ENCODE measurements at regions not wholly inside any gene's neighbourhood (a gene's known extent, or its start where the extent isn't known, plus 50 kb on each side); places are given as distances from the start of the nearest gene placed in this dataset.
"Not testable (repeated sequence)": the region's sequence is repeated elsewhere in the genome, so short reads cannot be mapped to it uniquely, and the experiment has no call there.

DNA sequence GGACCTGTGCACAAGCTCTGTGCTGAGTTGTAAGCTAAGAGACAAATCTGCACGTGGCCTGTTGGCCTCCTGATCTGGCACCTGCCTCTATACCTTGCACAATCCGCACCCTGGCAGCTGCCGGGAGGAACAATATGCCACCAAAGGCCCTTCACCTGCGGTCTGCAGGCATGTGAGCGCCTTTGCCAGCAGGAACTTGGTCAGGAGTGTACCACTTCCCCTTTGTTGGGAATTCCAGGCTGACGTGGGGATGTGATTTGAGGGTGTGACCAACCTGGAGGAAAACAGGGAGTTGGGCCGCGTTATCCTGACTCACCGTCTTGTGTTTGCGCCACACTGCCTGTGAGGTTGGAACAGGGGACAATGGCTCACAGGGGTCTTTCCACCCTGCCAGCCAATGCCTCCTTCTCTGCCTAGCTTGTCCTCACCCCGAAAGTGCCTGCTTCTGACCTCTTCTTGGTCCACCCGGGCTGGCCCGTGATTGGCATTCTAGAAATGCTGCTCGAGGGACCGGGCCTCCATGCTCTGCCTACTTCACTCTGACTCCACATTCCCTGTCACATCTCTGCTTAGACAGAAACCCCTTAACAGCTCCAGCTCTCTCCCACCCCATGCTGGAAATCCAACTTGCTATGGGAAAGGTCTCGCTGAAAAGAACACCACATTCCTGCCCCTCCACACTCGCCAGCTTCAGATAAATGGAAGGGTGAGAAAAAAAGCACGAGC lies 67.1 kb upstream of the MAP4K4 start:
- ATAC-seq (ENCODE audit: insufficient number of reproducible peaks, low FRiP score, low read depth) (no peak), DNase-seq (ENCODE audit: low spot score) (no peak)
- Histone ChIP-seq H3K4me1 (ENCODE audit: control insufficient read depth in 1 of 2, low read depth in 2 of 2) (no peaks in the 10 kb centered on the region), H3K36me3 (no peaks in the 10 kb centered on the region), H3K27me3 (replicated peaks; ENCODE audit: insufficient read depth) (no peaks in the 10 kb centered on the region), H3K4me3 (no peak overlapping the region), H3K27ac (no peak overlapping the region), H3K9me3 (no peaks in the 10 kb centered on the region)
- TF ChIP-seq, protein P1, sequence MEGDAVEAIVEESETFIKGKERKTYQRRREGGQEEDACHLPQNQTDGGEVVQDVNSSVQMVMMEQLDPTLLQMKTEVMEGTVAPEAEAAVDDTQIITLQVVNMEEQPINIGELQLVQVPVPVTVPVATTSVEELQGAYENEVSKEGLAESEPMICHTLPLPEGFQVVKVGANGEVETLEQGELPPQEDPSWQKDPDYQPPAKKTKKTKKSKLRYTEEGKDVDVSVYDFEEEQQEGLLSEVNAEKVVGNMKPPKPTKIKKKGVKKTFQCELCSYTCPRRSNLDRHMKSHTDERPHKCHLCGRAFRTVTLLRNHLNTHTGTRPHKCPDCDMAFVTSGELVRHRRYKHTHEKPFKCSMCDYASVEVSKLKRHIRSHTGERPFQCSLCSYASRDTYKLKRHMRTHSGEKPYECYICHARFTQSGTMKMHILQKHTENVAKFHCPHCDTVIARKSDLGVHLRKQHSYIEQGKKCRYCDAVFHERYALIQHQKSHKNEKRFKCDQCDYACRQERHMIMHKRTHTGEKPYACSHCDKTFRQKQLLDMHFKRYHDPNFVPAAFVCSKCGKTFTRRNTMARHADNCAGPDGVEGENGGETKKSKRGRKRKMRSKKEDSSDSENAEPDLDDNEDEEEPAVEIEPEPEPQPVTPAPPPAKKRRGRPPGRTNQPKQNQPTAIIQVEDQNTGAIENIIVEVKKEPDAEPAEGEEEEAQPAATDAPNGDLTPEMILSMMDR (IDR thresholded peaks at IDR 0.05): no peak

- Histone ChIP-seq H3K36me3 (no peaks in the 10 kb centered on the region), H3K27me3 (replicated peaks; ENCODE audit: insufficient read depth) (no peaks in the 10 kb centered on the region), H3K27ac (no peak overlapping the region), H3K9me3 (no peaks in the 10 kb centered on the region), H3K4me3 (no peak overlapping the region), H3K4me1 (ENCODE audit: control insufficient read depth in 1 of 2, low read depth in 2 of 2) (no peaks in the 10 kb centered on the region)
- DNase-seq (ENCODE audit: low spot score) (no peak), ATAC-seq (ENCODE audit: insufficient number of reproducible peaks, low FRiP score, low read depth) (no peak)
- TF ChIP-seq, protein P1 (IDR thresholded peaks at IDR 0.05): no peak
Observed at GRCh38 chr2:101628030-101628392, 69.5 kb upstream of the MAP4K4 start.

DNA sequence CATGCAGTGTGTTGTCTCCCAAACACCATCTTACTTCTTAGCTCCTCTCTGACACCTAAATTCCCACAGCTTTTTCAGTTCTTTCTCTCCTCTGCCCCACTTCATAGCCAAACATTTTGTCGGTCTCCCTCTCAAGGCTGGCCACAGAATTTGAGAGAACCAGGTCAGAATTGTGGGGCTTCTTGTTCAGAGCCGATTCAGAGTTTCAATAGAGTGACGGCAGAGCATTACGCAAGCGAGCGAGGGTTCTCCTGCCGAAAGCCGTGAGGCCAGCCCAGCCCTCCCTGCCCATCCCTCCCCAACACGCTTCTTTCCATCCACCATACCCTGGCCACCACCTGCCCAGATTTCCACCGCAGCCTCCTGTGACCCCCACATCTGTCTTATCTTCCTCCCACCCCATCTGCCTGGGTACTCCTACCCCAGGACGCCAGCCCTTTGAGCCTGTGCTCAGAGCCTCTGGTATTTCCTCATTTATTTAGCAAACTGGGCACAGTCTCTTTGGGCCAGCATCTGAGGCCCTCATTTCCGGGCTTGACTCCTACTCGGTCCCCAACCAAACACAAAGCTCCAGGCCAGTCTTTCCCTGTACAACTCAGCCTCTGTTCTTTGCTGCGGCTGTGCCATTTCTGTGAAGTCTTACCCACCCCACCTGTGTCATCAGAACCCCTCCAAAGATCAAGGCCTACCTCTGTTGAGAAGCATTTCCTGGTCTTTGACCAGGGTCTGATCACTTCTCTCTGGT lies 70.0 kb upstream of the MAP4K4 start:
- H3K27ac ChIP-seq: no peak overlapping the region

DNA sequence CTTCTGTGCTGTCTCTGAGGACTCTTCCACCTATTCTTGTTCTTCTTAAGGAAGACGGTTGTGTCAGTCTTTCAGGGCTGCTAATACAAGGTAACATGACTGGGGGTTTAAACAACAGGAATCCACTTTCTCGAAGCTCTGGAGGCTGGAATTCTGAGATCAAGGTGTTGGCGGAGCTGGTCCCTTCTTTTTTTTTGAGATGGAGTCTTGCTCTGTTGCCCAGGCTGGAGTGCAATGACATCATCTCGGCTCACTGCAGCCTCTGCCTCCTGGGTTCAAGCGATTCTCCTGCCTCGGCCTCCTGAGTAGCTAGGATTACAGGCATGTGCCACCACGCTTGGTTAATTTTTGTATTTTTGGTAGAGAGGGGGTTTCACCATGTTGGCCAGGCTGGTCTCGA lies 71.7 kb upstream of the MAP4K4 start:
- not testable (repeated sequence) for H3K9me3 ChIP-seq; ATAC-seq (ENCODE audit: insufficient number of reproducible peaks, low FRiP score, low read depth); H3K27ac ChIP-seq; DNase-seq (ENCODE audit: low spot score); H3K27me3 ChIP-seq (replicated peaks; ENCODE audit: insufficient read depth); H3K4me1 ChIP-seq (ENCODE audit: control insufficient read depth in 1 of 2, low read depth in 2 of 2); H3K36me3 ChIP-seq; H3K4me3 ChIP-seq

More for the DNA sequence above, 70.0 kb upstream of the MAP4K4 start:
- Histone ChIP-seq H3K9me3 (no peaks in the 10 kb centered on the region), H3K36me3 (no peaks in the 10 kb centered on the region), H3K4me3 (no peak overlapping the region), H3K4me1 (ENCODE audit: control insufficient read depth in 1 of 2, low read depth in 2 of 2) (no peaks in the 10 kb centered on the region), H3K27me3 (replicated peaks; ENCODE audit: insufficient read depth) (no peaks in the 10 kb centered on the region)
- TF ChIP-seq, protein P1 (IDR thresholded peaks at IDR 0.05): no peak
- DNase-seq (ENCODE audit: low spot score): no peak
- ATAC-seq (ENCODE audit: insufficient number of reproducible peaks, low FRiP score, low read depth): no peak

- H3K27me3 ChIP-seq (replicated peaks; ENCODE audit: insufficient read depth): no peaks in the 10 kb centered on the region
- no peak overlapping the region for H3K27ac ChIP-seq
- H3K9me3 ChIP-seq: no peaks in the 10 kb centered on the region
- H3K4me3 ChIP-seq: no peak overlapping the region
- DNase-seq (ENCODE audit: low spot score): no peak
- TF ChIP-seq, protein P1 (IDR thresholded peaks at IDR 0.05): no peak
- no peak for ATAC-seq (ENCODE audit: insufficient number of reproducible peaks, low FRiP score, low read depth)
- no peaks in the 10 kb centered on the region for H3K4me1 ChIP-seq (ENCODE audit: control insufficient read depth in 1 of 2, low read depth in 2 of 2)
- no peaks in the 10 kb centered on the region for H3K36me3 ChIP-seq
Observed at GRCh38 chr2:101625387-101625786, 72.1 kb upstream of the MAP4K4 start.
